Glomerular visceral epithelial cell (primary cell): ENCODE measurements at regions not wholly inside any gene's neighbourhood (a gene's known extent, or its start where the extent isn't known, plus 50 kb on each side); places are given as distances from the start of the nearest gene placed in this dataset.
A peak's percentile ranks its signal among the peaks of the same experiment; 100 is the strongest.

ENCODE experiments used
- DNase-seq: peaks from one replicate; pipeline ENCODE4 v3.0.0-alpha.2; 2016; ENCODE audit errors: extremely low spot score

GRCh38 chr2:64221935-64222334 is 77.7 kb upstream of the PELI1 start:
- no peak for DNase-seq

GRCh38 chr2:64222351-64222750 is 78.1 kb upstream of the PELI1 start:
- no peak for DNase-seq

- DNase-seq, result no peak
Observed at GRCh38 chr2:64223055-64223454, 78.8 kb upstream of the PELI1 start.

DNA sequence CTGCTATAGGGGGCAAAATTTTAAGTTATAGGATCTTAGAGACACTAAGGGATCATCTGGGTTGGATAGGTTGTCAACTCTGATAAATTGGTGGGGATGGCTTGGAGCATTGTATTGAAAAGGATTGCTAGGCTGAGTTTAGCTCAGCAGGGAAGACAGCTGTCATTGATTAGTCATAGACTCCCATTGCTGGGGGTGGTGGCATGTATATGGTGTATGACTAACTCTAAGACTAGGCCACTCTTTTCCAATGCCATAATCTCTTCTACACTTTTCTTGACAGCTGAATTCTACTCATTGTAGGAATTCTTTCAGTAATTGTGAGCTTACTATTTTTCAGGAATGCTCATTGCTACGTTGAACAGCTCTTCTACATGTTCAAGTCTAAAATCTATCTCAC is 81.3 kb upstream of the PELI1 start:
- no peak for DNase-seq

GRCh38 chr2:64226611-64227010 is 82.4 kb upstream of the PELI1 start:
- no peak for DNase-seq

GRCh38 chr2:64227603-64228125 is 83.4 kb upstream of the PELI1 start:
- DNase-seq, result no peak

GRCh38 chr2:64228126-64228678 is 84.0 kb upstream of the PELI1 start:
- DNase-seq, result no peak

DNA sequence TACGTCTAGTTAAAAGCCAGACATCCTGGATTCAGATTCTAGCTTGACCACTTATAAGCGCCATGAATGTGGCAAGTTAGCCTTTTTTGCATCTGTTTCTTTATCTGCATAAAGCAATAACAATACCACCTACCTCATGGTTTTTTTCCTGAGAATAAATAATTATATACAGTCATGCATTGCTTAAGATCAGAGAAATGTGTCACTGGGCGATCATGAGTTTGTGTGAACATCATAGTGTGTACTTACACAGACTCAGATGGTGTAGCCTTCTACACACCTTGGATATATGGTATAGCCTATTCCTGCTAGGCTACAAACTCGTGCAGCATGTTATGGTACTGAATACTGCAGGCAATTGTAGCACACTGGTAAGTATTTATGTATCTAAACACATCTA is 84.7 kb upstream of the PELI1 start:
- DNase-seq, result no peak

DNA sequence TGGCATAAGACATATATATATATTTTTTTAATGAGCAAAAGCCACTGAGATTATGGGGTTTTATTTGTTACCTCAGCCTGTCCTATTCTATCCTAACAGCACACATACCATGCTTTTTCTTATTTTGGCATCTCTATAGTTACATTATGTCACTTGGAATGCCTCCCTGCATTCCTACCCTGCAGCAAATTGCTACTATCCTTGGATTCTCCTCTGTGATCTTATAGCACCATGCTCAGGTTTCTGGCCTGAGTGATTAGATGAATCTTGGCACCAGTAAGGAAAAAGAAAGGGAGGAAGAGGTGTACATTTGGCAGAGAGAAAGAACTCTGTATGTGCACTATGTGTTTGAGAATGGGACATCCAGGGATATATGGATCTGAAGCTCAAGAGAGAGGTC is 86.3 kb upstream of the PELI1 start:
- DNase-seq, result no peak

GRCh38 chr2:64232266-64232665 is 88.0 kb upstream of the PELI1 start:
- DNase-seq, result no peak

GRCh38 chr2:64233376-64233922 is 89.2 kb upstream of the PELI1 start:
- no peak for DNase-seq

DNA sequence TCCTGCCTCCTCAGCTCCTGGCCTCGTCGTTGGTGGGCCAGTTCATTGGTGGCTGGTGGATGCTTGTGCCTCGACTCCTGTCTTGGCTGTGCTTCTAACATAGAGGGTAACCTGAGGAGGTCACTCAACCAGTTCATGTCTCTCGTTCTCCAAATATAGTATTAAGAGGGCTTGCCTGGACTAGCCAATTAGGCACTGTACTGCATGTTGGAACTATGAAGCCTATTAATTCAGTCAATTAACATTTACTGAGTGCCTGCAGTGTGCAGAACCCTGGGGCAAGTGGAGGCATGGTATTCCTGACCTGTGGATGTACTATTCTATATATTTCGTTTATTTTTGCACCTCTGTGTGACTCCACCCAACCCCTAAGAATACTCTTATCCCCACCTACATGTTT is 89.9 kb upstream of the PELI1 start:
- DNase-seq, result no peak

GRCh38 chr2:64234785-64235184 is 90.6 kb upstream of the PELI1 start:
- DNase-seq, result peak; percentile 12

DNA sequence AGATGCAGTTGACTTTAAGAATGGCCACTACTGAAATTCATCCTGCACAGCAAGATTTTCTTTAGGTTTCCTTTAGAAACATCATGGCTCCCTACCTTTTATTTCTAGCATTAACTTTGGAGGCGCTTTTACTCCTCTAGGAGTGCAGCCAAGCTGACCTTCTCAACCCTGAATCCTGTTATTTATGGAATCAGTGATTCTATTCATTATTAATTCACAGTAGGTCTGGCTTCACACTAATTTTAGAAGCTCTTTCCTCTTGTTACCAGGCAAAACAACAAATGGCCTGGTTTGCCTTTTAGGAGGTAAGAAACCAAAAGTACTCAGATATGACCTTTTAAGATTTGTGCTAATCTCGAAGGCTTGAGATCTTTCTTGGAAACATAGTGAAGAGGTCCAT is 93.0 kb upstream of the PELI1 start:
- DNase-seq, result no peak

DNA sequence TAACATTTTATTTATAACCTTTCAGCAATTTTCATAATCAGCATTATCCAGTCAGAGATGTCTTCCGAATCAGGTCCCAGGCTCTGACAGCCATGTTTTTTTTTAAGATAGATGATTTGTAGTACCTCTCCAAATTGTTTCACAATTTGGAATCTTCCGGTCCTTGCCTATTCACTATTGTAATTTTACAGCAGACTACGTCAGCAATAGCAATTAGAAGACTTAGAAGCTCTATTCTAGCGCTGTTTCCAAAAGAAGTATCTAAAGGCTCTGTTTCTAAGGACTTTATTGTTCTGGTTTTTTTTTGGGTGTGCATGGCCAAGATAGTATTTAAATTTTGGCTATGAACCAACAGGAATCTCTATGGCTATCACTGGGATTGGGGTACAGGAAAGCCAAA is 94.6 kb upstream of the PELI1 start:
- DNase-seq, result no peak

GRCh38 chr2:64243081-64244036 is 99.1 kb upstream of the PELI1 start:
- DNase-seq, result no peak

DNA sequence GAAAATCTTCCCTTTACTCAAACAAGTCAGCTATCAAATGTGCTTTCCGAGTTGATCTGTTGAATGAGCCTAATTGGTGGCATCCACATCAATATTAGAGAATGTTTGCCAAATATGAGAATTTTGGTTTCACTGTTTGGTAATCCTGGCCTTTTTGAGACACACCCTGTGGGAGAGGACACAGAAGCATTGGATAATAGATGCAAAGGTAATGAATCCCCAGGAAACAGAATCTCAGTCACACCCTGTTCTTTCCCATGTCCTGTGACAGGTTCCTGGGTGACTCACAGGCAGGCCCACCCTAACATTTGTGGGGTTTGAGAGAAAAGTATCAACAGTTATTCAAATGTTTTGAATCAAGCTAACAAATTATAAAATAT is 99.8 kb upstream of the PELI1 start:
- no peak for DNase-seq

DNA sequence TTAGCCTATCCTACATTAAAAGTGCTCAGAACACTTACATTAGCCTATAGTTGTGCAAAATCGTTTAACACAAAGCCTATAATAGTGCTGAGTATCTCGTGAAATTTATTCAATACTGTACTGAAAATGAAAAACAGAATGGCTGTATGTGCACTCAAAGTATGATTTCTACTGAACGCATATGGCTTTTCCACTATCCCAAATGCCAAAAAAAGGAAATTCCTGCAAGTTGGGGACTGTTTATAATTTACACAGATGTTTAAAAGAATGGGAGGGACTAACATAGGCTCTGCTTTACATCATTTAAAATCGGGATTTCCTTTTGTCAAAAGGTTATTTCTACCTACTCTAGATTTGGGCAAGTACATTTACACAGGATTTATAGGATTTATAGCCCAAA is 101.4 kb upstream of the PELI1 start:
- no peak for DNase-seq

DNA sequence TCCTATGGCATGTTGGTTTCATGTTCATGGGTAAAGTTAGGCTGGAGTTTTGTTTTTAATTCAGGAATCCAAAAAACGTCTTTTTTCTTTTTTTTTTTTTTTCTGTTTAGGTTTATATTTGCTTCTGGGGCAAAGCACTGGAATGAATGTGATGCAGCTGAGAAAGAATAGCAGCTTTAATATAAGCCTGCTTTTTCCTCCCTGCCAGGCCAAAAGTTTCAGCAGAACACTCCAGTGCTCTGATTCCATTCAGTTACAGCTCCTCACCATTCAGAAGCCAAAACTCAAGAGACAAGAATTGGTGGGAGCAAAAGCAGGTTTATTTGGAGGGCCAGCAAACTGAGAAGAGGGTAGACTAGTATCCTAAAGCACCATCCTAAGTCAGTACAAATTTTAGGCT is 102.7 kb upstream of the PELI1 start:
- no peak for DNase-seq

- no peak for DNase-seq
Observed at GRCh38 chr2:64249426-64249825, 105.2 kb upstream of the PELI1 start.

DNA sequence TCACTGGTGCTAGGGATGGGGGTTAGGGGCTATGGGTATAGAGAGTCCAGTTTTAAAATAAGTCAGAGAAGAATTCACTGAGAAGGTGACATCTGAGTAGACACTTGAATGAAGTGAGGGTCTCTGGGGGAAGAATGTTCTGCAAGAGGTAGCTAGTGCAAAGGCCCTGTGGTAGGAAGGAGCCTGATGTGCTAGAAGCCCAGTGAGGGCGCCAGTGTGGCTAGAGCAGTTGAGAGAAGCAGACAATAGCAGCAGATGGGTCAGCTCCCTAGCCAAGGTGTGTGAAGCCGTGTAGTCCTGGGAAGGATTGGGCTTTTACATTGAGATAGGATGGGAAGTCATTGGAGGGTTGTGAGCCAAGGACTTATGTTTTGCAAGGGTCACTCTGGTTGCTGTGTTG is 105.8 kb upstream of the PELI1 start:
- no peak for DNase-seq

- no peak for DNase-seq
Observed at GRCh38 chr2:64250751-64251423, 106.7 kb upstream of the PELI1 start.
